Osteocyte (in vitro differentiated cells): ENCODE measurements at regions not wholly inside any gene's neighbourhood (a gene's known extent, or its start where the extent isn't known, plus 50 kb on each side); places are given as distances from the start of the nearest gene placed in this dataset.
A peak's percentile ranks its signal among the peaks of the same experiment; 100 is the strongest.
"Not testable (repeated sequence)": the region's sequence is repeated elsewhere in the genome, so short reads cannot be mapped to it uniquely, and the experiment has no call there.

Experiments
- DNase-seq: peaks from one replicate; pipeline ENCODE4 v3.0.0; 2021; ENCODE audit warnings: mixed read lengths; ENCODE audit not compliant: unreplicated experiment; ENCODE audit errors: extremely low spot score
- H3K27ac Mint-ChIP-seq: one replicate; pipeline ENCODE4 v1.8.0; 2021; ENCODE audit warnings: mild to moderate bottlenecking, mixed read lengths; ENCODE audit not compliant: unreplicated experiment
- H3K27me3 Mint-ChIP-seq: one replicate; pipeline ENCODE4 v1.8.0; 2021; ENCODE audit warnings: mixed read lengths; ENCODE audit not compliant: unreplicated experiment
- H3K36me3 Mint-ChIP-seq: one replicate; pipeline ENCODE4 v1.8.0; 2021; ENCODE audit warnings: mixed read lengths; ENCODE audit not compliant: unreplicated experiment
- H3K4me1 Mint-ChIP-seq: one replicate; pipeline ENCODE4 v1.8.0; 2021; ENCODE audit warnings: mixed read lengths; ENCODE audit not compliant: unreplicated experiment
- H3K4me3 Mint-ChIP-seq: one replicate; pipeline ENCODE4 v1.8.0; 2021; ENCODE audit warnings: mild to moderate bottlenecking, moderate library complexity, mixed read lengths; ENCODE audit not compliant: unreplicated experiment
- H3K9me3 Mint-ChIP-seq: one replicate; pipeline ENCODE4 v1.8.0; 2021; ENCODE audit warnings: mixed read lengths; ENCODE audit not compliant: unreplicated experiment
- TF ChIP-seq, protein P1 (sequence below): fragments of 200-600 bp; sonication (generic); IDR thresholded peaks from 2 replicates; pipeline ENCODE4 v1.5.0; 2021; ENCODE audit warnings: antibody characterized with exemption, mild to moderate bottlenecking, moderate library complexity

- no peaks in the 10 kb centered on the region for H3K9me3 Mint-ChIP-seq
- no peak overlapping the region for H3K4me3 Mint-ChIP-seq
- no peaks in the 10 kb centered on the region for H3K27me3 Mint-ChIP-seq
- peaks cover 3% of the 10 kb centered on the region for H3K4me1 Mint-ChIP-seq
- no peak overlapping the region for H3K27ac Mint-ChIP-seq
- TF ChIP-seq, protein P1, sequence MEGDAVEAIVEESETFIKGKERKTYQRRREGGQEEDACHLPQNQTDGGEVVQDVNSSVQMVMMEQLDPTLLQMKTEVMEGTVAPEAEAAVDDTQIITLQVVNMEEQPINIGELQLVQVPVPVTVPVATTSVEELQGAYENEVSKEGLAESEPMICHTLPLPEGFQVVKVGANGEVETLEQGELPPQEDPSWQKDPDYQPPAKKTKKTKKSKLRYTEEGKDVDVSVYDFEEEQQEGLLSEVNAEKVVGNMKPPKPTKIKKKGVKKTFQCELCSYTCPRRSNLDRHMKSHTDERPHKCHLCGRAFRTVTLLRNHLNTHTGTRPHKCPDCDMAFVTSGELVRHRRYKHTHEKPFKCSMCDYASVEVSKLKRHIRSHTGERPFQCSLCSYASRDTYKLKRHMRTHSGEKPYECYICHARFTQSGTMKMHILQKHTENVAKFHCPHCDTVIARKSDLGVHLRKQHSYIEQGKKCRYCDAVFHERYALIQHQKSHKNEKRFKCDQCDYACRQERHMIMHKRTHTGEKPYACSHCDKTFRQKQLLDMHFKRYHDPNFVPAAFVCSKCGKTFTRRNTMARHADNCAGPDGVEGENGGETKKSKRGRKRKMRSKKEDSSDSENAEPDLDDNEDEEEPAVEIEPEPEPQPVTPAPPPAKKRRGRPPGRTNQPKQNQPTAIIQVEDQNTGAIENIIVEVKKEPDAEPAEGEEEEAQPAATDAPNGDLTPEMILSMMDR, result no peak
- DNase-seq, result no peak
- no peaks in the 10 kb centered on the region for H3K36me3 Mint-ChIP-seq
Measured at GRCh38 chr3:197397838-197398237, 99.4 kb upstream of the DLG1 start.

DNA sequence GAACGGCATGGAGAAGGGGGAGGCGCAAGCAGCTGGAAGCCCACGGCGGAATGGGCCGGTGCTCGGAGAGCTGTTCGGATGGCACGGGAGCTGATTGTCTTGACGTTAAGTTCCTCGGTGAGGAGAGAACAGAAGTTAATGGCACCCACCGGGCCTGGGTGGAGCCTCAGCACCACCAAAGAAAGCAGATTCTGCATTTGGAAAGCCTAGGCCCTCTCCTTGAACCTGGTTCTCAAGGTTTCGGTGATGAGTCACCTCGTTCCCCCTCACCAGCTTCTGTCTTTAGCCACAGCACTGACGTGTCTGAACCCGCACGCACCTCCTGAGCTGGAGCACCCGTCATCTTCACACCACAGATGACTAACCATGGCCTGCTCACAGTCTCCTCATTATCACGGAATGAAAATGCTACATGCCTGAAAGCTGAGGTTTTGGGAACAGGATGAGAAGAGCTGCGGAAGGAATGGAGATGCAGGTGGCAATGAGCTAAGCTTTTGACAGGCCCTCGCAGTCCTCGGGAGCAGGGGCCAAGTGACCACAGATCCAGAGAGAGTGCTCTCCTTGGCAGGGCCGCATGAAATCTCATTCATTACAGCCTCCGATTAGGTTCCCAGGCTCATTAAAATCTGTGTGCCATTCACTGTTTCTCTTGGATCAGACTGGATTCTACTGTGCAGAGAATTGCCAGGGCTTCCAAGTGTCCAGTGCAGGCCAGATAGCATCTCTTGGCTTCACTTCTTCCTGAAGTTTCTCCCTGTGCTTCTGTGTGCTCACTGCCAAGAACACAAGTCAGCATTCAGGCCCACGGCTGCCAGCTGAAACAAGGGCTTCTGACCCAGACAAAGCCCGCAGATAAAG lies 96.3 kb upstream of the DLG1 start:
- no peak for DNase-seq
- peaks cover 4% of the 10 kb centered on the region for H3K27me3 Mint-ChIP-seq
- TF ChIP-seq, protein P1, result no peak
- no peaks in the 10 kb centered on the region for H3K36me3 Mint-ChIP-seq
- no peaks in the 10 kb centered on the region for H3K9me3 Mint-ChIP-seq
- no peak overlapping the region for H3K4me3 Mint-ChIP-seq
- peaks cover 3% of the 10 kb centered on the region for H3K4me1 Mint-ChIP-seq
- H3K27ac Mint-ChIP-seq, result peak overlapping the region; percentile 41

GRCh38 chr3:197394126-197394463 lies 95.7 kb upstream of the DLG1 start:
- not testable (repeated sequence) for H3K36me3 Mint-ChIP-seq, DNase-seq, H3K27me3 Mint-ChIP-seq, H3K4me1 Mint-ChIP-seq, H3K4me3 Mint-ChIP-seq, H3K9me3 Mint-ChIP-seq
- peak overlapping the region; percentile 41 for H3K27ac Mint-ChIP-seq

DNA sequence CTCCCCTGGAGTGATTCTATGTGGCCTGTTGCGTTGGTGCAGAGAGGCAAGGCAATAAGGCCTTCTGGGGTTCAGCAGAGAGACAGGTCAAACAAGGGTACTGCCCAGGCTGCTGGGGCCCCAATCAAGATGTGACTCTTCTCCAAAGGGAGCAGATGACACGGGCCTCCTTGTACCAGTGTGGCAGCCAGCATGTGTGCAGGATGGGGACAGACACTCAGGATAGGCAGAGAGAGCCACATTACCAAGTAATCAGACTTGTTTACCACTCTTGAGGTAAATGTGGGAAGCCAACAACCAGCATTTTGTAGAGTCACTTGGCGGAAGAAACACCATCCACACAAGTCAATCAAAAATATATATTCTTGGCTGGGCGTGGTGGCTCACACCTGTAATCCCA lies 95.3 kb upstream of the DLG1 start:
- TF ChIP-seq, protein P1, result no peak
- Mint-ChIP-seq H3K4me3 (no peak overlapping the region), H3K36me3 (no peaks in the 10 kb centered on the region), H3K27me3 (peaks cover 10% of the 10 kb centered on the region), H3K4me1 (peaks cover 3% of the 10 kb centered on the region), H3K9me3 (no peaks in the 10 kb centered on the region), H3K27ac (no peak overlapping the region)
- no peak for DNase-seq

DNA sequence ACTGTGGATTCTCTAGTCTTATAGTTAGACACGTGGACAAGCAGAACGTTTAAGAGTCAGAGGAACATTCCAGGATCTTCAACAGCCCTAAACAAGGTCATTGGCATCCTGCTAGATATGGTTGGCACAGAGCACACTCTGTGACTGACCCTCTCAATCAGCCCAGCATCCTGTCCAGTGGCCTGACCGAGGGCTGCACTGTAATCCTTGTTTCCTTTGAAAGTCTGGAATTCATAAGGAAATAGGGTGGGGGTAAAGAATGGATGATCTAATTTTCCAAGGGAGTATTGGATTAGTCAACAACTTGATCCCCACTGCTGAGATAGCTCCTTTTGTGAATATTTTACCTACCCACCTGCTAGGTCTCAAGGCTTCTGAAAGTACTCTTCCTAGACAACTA lies 94.5 kb upstream of the DLG1 start:
- H3K9me3 Mint-ChIP-seq, result no peaks in the 10 kb centered on the region
- H3K4me3 Mint-ChIP-seq, result no peak overlapping the region
- no peaks in the 10 kb centered on the region for H3K36me3 Mint-ChIP-seq
- peaks cover 3% of the 10 kb centered on the region for H3K4me1 Mint-ChIP-seq
- DNase-seq, result no peak
- peaks cover 14% of the 10 kb centered on the region for H3K27me3 Mint-ChIP-seq
- no peak overlapping the region for H3K27ac Mint-ChIP-seq
- TF ChIP-seq, protein P1, result no peak
